ENCODE measurements at regions not wholly inside any gene's neighbourhood (a gene's known extent, or its start where the extent isn't known, plus 50 kb on each side); places are given as distances from the start of the nearest gene placed in this dataset.

- ATAC-seq (ENCODE audit: low read depth) (no peak), DNase-seq (no peak)
- no peak overlapping the region for H3K4me2 ChIP-seq (replicated peaks; ENCODE audit: low read depth, low read length, poor library complexity, severe bottlenecking)
- TF ChIP-seq EZH2 (IDR thresholded peaks at IDR 0.05; ENCODE audit: borderline replicate concordance, insufficient read depth, low read depth, low read length, poor library complexity, severe bottlenecking) (no peak), CTCF (IDR thresholded peaks at IDR 0.05) (no peak)
- H3K27me3 ChIP-seq (replicated peaks in 1 of 4; ENCODE audit: control extremely low read depth in 1 of 4, control insufficient read depth in 3 of 4, insufficient read depth in 4 of 4, low read length in 3 of 4) = no peaks in the 10 kb centered on the region
- H3K4me1 Mint-ChIP-seq = no peaks in the 10 kb centered on the region
- H3K27ac ChIP-seq (ENCODE audit: low read length in 2 of 2) = no peak overlapping the region
- H3K4me3 ChIP-seq (ENCODE audit: control extremely low read depth in 1 of 5, extremely low read depth in 1 of 5, insufficient read depth in 1 of 5, low read depth in 2 of 5, low read length in 4 of 5) = no peak overlapping the region
- no peaks in the 10 kb centered on the region for H4K20me1 ChIP-seq (ENCODE audit: control insufficient read depth, insufficient read depth, low read length, poor library complexity, severe bottlenecking)
- H2AFZ ChIP-seq (ENCODE audit: insufficient read depth, low read depth, low read length, poor library complexity, severe bottlenecking) = no peak overlapping the region
- no peaks in the 10 kb centered on the region for H3K36me3 ChIP-seq (replicated peaks in 1 of 2; ENCODE audit: control extremely low read depth in 1 of 2, control insufficient read depth in 1 of 2, extremely low read depth in 1 of 2, insufficient read depth in 2 of 2, low read length in 1 of 2)
- H3K9me3 Mint-ChIP-seq (ENCODE audit: insufficient read depth) = peaks cover 4% of the 10 kb centered on the region
- H3K4me1 ChIP-seq (ENCODE audit: control insufficient read depth in 2 of 2, insufficient read depth in 2 of 2, low read length in 2 of 2) = no peaks in the 10 kb centered on the region
- H3K27ac Mint-ChIP-seq = no peak overlapping the region
- intact Hi-C loops (cut with micrococcal nuclease) = no loop called here
- H3K79me2 ChIP-seq (ENCODE audit: control insufficient read depth, insufficient read depth, low read length) = no peaks in the 10 kb centered on the region
- no peak overlapping the region for H3K9ac ChIP-seq (ENCODE audit: low read length)
- CTCF ChIA-PET = no interaction called here
- H3K27me3 Mint-ChIP-seq = no peaks in the 10 kb centered on the region
- H3K4me3 Mint-ChIP-seq = no peak overlapping the region
- POLR2A ChIA-PET = no interaction called here
- H3K9me3 ChIP-seq (ENCODE audit: control extremely low read depth in 1 of 3, control insufficient read depth in 2 of 3, insufficient read depth in 1 of 3, low read length in 2 of 3) = no peaks in the 10 kb centered on the region
- WGBS (ENCODE audit: insufficient coverage) = no CpG with 5 or more reads among the region's 1 CpG
Measured at GRCh38 chr4:96708766-96709165, 868.9 kb downstream of the PDHA2 start.

GRCh38 chr4:96713271-96713850, 873.5 kb downstream of the PDHA2 start:
- Histone ChIP-seq H4K20me1 (ENCODE audit: control insufficient read depth, insufficient read depth, low read length, poor library complexity, severe bottlenecking) (no peaks in the 10 kb centered on the region), H3K4me2 (replicated peaks; ENCODE audit: low read depth, low read length, poor library complexity, severe bottlenecking) (no peak overlapping the region), H2AFZ (ENCODE audit: insufficient read depth, low read depth, low read length, poor library complexity, severe bottlenecking) (no peak overlapping the region), H3K27ac (ENCODE audit: low read length in 2 of 2) (no peak overlapping the region), H3K79me2 (ENCODE audit: control insufficient read depth, insufficient read depth, low read length) (no peaks in the 10 kb centered on the region), H3K36me3 (replicated peaks in 1 of 2; ENCODE audit: control extremely low read depth in 1 of 2, control insufficient read depth in 1 of 2, extremely low read depth in 1 of 2, insufficient read depth in 2 of 2, low read length in 1 of 2) (no peaks in the 10 kb centered on the region), H3K4me1 (ENCODE audit: control insufficient read depth in 2 of 2, insufficient read depth in 2 of 2, low read length in 2 of 2) (no peaks in the 10 kb centered on the region), H3K27me3 (replicated peaks in 1 of 4; ENCODE audit: control extremely low read depth in 1 of 4, control insufficient read depth in 3 of 4, insufficient read depth in 4 of 4, low read length in 3 of 4) (no peaks in the 10 kb centered on the region), H3K9me3 (ENCODE audit: control extremely low read depth in 1 of 3, control insufficient read depth in 2 of 3, insufficient read depth in 1 of 3, low read length in 2 of 3) (no peaks in the 10 kb centered on the region), H3K4me3 (ENCODE audit: control extremely low read depth in 1 of 5, extremely low read depth in 1 of 5, insufficient read depth in 1 of 5, low read depth in 2 of 5, low read length in 4 of 5) (no peak overlapping the region), H3K9ac (ENCODE audit: low read length) (no peak overlapping the region)
- ChIA-PET POLR2A (no interaction called here), CTCF (no interaction called here)
- TF ChIP-seq CTCF (IDR thresholded peaks at IDR 0.05) = no peak
- TF ChIP-seq EZH2 (IDR thresholded peaks at IDR 0.05; ENCODE audit: borderline replicate concordance, insufficient read depth, low read depth, low read length, poor library complexity, severe bottlenecking) = no peak
- WGBS (ENCODE audit: insufficient coverage) = no CpG with 5 or more reads among the region's 7 CpGs
- no peak overlapping the region for H3K4me3 Mint-ChIP-seq
- peaks cover 2% of the 10 kb centered on the region for H3K9me3 Mint-ChIP-seq (ENCODE audit: insufficient read depth)
- ATAC-seq (ENCODE audit: low read depth) (no peak), DNase-seq (no peak)
- no peaks in the 10 kb centered on the region for H3K4me1 Mint-ChIP-seq
- H3K27ac Mint-ChIP-seq = no peak overlapping the region
- no peaks in the 10 kb centered on the region for H3K27me3 Mint-ChIP-seq
- intact Hi-C loops (cut with micrococcal nuclease) = no loop called here
